ENCODE measurements at regions not wholly inside any gene's neighbourhood (a gene's known extent, or its start where the extent isn't known, plus 50 kb on each side); places are given as distances from the start of the nearest gene placed in this dataset.
A peak's percentile ranks its signal among the peaks of the same experiment; 100 is the strongest.

DNA sequence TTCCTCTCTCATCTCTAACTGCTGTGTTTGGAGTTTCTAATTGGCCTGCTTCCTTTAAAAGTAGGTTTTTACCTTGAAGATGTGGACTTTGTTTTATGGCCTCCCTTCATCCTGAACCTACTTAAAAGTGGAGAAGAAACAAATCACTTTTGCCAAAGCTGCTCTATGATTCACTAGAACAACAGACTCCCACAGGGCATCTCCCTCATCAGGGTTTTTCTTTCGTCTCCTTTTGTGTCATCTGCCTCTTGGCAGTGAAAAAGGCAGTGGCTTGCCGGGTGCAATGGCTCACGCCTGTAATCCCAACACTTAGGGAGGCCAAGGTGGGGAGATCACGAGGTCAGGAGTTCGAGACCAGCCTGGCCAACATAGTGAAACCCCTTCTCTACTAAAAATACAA, 186.6 kb upstream of the MTNR1B start:
- Mint-ChIP-seq H3K4me3 (no peak overlapping the region), H3K36me3 (no peaks in the 10 kb centered on the region), H3K4me1 (no peaks in the 10 kb centered on the region), H3K27me3 (no peaks in the 10 kb centered on the region), H3K9me3 (peaks cover 0 to 4% (median 0%) of the 10 kb centered on the region in 7 donors), H3K27ac (no peak overlapping the region)
- ATAC-seq (ENCODE audit: low read depth in 2 of 2) (no peak), DNase-seq (no peak)

- Mint-ChIP-seq H3K9me3 (no peaks in the 10 kb centered on the region), H3K36me3 (no peaks in the 10 kb centered on the region), H3K4me3 (no peak overlapping the region), H3K4me1 (no peaks in the 10 kb centered on the region), H3K27me3 (no peaks in the 10 kb centered on the region), H3K27ac (no peak overlapping the region)
- DNase-seq (no peak), ATAC-seq (ENCODE audit: low read depth in 2 of 2) (no peak)
These were observed 185.1 kb upstream of the MTNR1B start for GRCh38 chr11:92784331-92784730.

DNA sequence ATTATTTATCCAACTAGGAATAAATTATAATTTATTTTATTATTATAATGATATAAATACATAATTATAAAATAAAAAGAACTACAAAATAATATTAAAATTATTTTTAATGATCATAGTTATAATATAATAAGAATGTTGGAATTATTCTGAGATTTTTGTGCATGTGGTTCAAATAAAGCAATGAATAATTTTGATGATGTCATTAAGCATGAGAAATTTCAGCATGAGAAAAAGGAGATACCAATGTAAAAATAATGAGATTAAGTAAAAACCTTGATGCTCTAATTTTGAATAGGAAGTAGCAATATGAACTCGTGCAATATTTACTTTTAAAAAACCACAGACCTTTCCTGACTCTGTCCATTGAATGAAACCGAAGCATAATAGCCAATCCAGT, 181.8 kb upstream of the MTNR1B start:
- no peaks in the 10 kb centered on the region for H3K36me3 Mint-ChIP-seq
- no peak overlapping the region for H3K4me3 Mint-ChIP-seq
- DNase-seq: no peak
- no peaks in the 10 kb centered on the region for H3K4me1 Mint-ChIP-seq
- no peak overlapping the region for H3K27ac Mint-ChIP-seq
- no peak for ATAC-seq (ENCODE audit: low read depth in 2 of 2)
- H3K9me3 Mint-ChIP-seq: no peaks in the 10 kb centered on the region
- no peaks in the 10 kb centered on the region for H3K27me3 Mint-ChIP-seq

- DNase-seq (no peak), ATAC-seq (ENCODE audit: low read depth in 2 of 2) (no peak)
- no peaks in the 10 kb centered on the region for H3K9me3 Mint-ChIP-seq
- H3K36me3 Mint-ChIP-seq: no peaks in the 10 kb centered on the region
- no peak overlapping the region for H3K4me3 Mint-ChIP-seq
- H3K27ac Mint-ChIP-seq: peak overlapping the region in 1 of 6 donors; percentile 17
- no peaks in the 10 kb centered on the region for H3K4me1 Mint-ChIP-seq
- no peaks in the 10 kb centered on the region for H3K27me3 Mint-ChIP-seq
These were observed 179.7 kb upstream of the MTNR1B start for GRCh38 chr11:92789761-92790160.

DNA sequence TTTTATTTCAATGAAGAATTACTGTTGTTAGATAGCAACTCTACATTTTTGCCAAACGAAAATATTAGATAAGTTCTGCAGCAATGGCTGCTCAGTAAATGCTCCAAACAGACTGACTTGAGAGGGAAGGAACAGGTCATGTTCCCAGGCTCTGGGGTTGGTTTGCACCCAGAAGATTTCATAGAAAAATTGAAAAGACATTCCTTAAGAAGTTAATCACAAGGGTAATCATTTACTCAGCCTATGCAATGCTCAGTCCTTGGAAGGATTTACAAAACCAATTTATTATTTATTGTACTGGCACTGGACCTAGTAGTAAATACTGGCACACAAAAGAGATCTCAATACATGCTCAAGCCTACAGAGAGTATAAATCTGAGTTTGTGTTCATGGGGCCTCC, 179.1 kb upstream of the MTNR1B start:
- H3K4me1 Mint-ChIP-seq: no peaks in the 10 kb centered on the region
- H3K27ac Mint-ChIP-seq: no peak overlapping the region
- no peak for DNase-seq

GRCh38 chr11:92790926-92791616, 178.4 kb upstream of the MTNR1B start:
- no peak for DNase-seq
- H3K27ac Mint-ChIP-seq: no peak overlapping the region
- H3K36me3 Mint-ChIP-seq: no peaks in the 10 kb centered on the region
- no peaks in the 10 kb centered on the region for H3K27me3 Mint-ChIP-seq
- H3K4me3 Mint-ChIP-seq: no peak overlapping the region
- no peaks in the 10 kb centered on the region for H3K9me3 Mint-ChIP-seq
- no peaks in the 10 kb centered on the region for H3K4me1 Mint-ChIP-seq
- no peak for ATAC-seq (ENCODE audit: low read depth in 2 of 2)

More for the DNA sequence above, 179.1 kb upstream of the MTNR1B start:
- Mint-ChIP-seq H3K27me3 (no peaks in the 10 kb centered on the region), H3K9me3 (no peaks in the 10 kb centered on the region), H3K4me3 (no peak overlapping the region), H3K36me3 (no peaks in the 10 kb centered on the region)
- no peak for ATAC-seq (ENCODE audit: low read depth in 2 of 2)

DNA sequence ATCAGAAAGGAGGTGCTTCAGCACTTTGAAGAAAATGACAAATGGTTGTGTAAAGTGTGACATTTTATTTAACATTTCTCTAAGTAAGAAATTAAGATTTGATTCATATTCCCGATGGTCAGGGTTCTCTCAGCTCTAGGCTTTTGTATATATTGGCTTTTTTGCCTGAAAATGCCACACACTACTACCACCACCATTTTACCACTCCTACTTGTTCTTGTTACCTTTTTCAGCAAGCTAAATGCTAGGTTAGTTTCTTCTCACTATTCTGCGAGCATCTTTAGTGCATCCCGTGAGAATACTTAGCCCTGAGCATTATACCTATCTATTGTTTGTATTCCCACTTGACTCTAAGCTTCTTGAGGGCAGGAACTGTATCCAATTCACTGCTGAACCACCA, 177.6 kb upstream of the MTNR1B start:
- Mint-ChIP-seq H3K4me3 (no peak overlapping the region), H3K9me3 (no peaks in the 10 kb centered on the region), H3K4me1 (no peaks in the 10 kb centered on the region), H3K36me3 (no peaks in the 10 kb centered on the region), H3K27ac (no peak overlapping the region), H3K27me3 (no peaks in the 10 kb centered on the region)
- no peak for ATAC-seq (ENCODE audit: low read depth in 2 of 2)
- DNase-seq: no peak

GRCh38 chr11:92793189-92793588, 176.3 kb upstream of the MTNR1B start:
- ATAC-seq (ENCODE audit: low read depth in 2 of 2) (no peak), DNase-seq (no peak)
- peaks cover 0 to 9% (median 0%) of the 10 kb centered on the region in 7 donors for H3K9me3 Mint-ChIP-seq
- no peaks in the 10 kb centered on the region for H3K36me3 Mint-ChIP-seq
- no peak overlapping the region for H3K4me3 Mint-ChIP-seq
- H3K4me1 Mint-ChIP-seq: no peaks in the 10 kb centered on the region
- no peak overlapping the region for H3K27ac Mint-ChIP-seq
- H3K27me3 Mint-ChIP-seq: no peaks in the 10 kb centered on the region

DNA sequence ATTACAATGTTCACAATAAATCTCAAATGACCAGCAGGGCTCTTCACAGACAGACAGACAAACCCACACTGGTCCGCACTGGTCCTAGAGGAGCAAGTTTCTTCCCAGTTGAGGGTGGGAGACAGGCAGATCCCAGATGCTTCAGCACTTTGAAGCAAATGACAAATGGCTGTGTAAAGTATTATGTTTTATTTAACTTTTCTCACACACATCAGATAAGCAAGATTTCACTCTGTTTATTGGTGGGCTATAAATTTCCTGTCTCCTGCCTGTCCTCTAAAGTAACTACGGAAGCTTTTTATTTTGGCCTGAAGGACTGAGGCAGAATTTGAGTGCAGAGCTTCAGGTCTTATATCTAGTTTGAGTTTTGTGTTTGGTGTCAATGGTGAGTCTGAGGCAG, 174.7 kb upstream of the MTNR1B start:
- H3K36me3 Mint-ChIP-seq: no peaks in the 10 kb centered on the region
- H3K4me3 Mint-ChIP-seq: no peak overlapping the region
- peaks cover 0 to 9% (median 0%) of the 10 kb centered on the region in 7 donors for H3K9me3 Mint-ChIP-seq
- no peaks in the 10 kb centered on the region for H3K4me1 Mint-ChIP-seq
- no peaks in the 10 kb centered on the region for H3K27me3 Mint-ChIP-seq
- no peak for DNase-seq
- ATAC-seq (ENCODE audit: low read depth in 2 of 2): no peak
- peak overlapping the region in 1 of 6 donors; percentile 8 for H3K27ac Mint-ChIP-seq

DNA sequence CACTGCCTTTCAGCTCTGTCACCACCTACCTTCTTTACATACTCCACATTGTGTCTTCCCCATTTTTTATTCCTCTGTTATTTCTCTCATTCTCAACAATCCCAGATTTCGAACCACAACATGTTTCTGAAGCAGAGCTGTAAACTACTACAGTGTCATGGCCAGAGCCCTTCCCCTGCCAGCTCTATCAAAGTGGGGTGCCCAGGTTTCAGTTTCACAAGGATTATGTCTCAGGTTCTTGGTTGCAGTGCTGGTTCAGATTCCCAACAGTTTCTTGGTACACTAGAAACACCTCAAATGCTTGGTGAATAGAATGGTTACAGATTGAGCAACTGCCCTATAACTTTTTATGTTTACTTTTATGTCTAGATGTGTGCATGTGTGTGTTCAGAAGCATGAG, 172.7 kb upstream of the MTNR1B start:
- ATAC-seq (ENCODE audit: low read depth in 2 of 2) (no peak), DNase-seq (no peak)
- Mint-ChIP-seq H3K4me1 (no peaks in the 10 kb centered on the region), H3K27ac (no peak overlapping the region), H3K27me3 (no peaks in the 10 kb centered on the region), H3K4me3 (no peak overlapping the region), H3K9me3 (peaks cover 0 to 15% (median 2%) of the 10 kb centered on the region in 7 donors), H3K36me3 (no peaks in the 10 kb centered on the region)

- Mint-ChIP-seq H3K27me3 (no peaks in the 10 kb centered on the region), H3K27ac (no peak overlapping the region), H3K36me3 (no peaks in the 10 kb centered on the region), H3K9me3 (peaks cover 0 to 15% (median 2%) of the 10 kb centered on the region in 7 donors), H3K4me3 (no peak overlapping the region), H3K4me1 (no peaks in the 10 kb centered on the region)
- DNase-seq (no peak), ATAC-seq (ENCODE audit: low read depth in 2 of 2) (no peak)
These were observed 171.6 kb upstream of the MTNR1B start for GRCh38 chr11:92797874-92798273.

DNA sequence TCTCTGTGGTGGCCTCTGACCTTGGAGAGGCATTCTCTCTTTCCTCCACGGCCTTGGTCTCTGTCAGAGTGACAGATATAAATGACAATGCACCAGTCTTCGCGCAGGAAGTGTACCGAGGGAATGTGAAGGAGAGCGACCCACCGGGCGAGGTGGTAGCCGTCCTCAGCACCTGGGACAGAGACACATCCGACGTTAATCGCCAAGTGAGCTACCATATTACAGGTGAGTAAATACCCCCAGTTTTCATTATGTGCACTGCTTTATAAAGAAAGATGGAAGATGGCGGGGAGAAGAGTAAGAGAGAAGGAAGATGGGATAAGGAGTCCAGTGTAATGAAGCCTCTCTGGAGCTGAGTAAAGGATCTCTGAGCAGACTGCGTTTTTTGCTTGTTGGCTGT, 167.8 kb upstream of the MTNR1B start:
- H3K27ac Mint-ChIP-seq: no peak overlapping the region
- H3K27me3 Mint-ChIP-seq: no peaks in the 10 kb centered on the region
- no peaks in the 10 kb centered on the region for H3K36me3 Mint-ChIP-seq
- peaks cover 0 to 15% (median 2%) of the 10 kb centered on the region in 7 donors for H3K9me3 Mint-ChIP-seq
- H3K4me3 Mint-ChIP-seq: no peak overlapping the region
- no peak for ATAC-seq (ENCODE audit: low read depth in 2 of 2)
- DNase-seq: no peak
- H3K4me1 Mint-ChIP-seq: no peaks in the 10 kb centered on the region

DNA sequence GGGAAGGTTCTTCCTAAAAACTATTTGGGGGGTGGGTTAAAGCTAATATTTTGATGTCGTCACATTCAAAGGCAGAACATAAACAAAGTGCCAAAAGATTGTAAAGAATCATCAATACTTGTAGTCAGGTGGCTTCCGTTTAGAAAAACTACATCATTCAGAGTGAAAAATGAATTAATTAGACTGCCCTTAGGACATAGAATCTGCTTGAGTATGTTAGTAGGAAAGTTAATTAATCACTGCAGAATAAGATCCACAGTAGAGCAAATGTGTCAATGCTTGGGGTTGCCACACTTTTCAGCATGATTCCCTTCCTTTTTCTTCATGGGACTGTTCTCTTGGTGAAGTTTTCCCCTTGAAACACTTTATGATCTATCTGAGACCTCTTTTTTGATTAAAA, 166.8 kb upstream of the MTNR1B start:
- Mint-ChIP-seq H3K9me3 (peaks cover 0 to 10% (median 2%) of the 10 kb centered on the region in 7 donors), H3K36me3 (no peaks in the 10 kb centered on the region), H3K27ac (no peak overlapping the region), H3K4me1 (no peaks in the 10 kb centered on the region), H3K4me3 (no peak overlapping the region), H3K27me3 (no peaks in the 10 kb centered on the region)
- DNase-seq (no peak), ATAC-seq (ENCODE audit: low read depth in 2 of 2) (no peak)

DNA sequence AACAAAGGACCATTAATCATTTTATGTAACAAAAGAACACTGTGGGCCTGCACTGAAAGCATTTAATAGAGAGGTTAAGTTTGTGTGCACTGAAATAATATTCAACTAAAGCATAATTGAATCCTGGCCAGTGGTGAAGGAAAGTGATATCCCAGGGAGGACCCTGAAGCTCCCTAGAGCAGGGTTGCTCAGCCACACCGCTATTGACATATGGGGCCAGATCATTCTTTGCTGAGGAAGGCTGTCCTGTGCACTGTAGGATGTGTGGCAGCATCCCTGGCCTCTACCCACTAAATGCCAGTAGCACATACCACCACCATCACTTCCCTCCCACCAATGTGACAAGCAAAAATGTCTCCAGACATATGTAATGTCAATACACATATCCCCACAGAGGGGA, 166.1 kb upstream of the MTNR1B start:
- Mint-ChIP-seq H3K36me3 (no peaks in the 10 kb centered on the region), H3K4me3 (no peak overlapping the region), H3K4me1 (no peaks in the 10 kb centered on the region), H3K27ac (no peak overlapping the region), H3K27me3 (no peaks in the 10 kb centered on the region), H3K9me3 (peaks cover 0 to 6% (median 2%) of the 10 kb centered on the region in 7 donors)
- ATAC-seq (ENCODE audit: low read depth in 2 of 2) (no peak), DNase-seq (no peak)

All from naive B cell (primary cell).